Loucy (cell line): ENCODE measurements at regions not wholly inside any gene's neighbourhood (a gene's known extent, or its start where the extent isn't known, plus 50 kb on each side); places are given as distances from the start of the nearest gene placed in this dataset.
"Not testable (repeated sequence)": the region's sequence is repeated elsewhere in the genome, so short reads cannot be mapped to it uniquely, and the experiment has no call there.

ENCODE experiments used
- H2AFZ ChIP-seq: fragments of 200-600 bp; sonication (generic); 2 replicates; pipeline ENCODE4 v1.6.0; 2016; ENCODE audit warnings: antibody characterized with exemption, mild to moderate bottlenecking, low read length, moderate library complexity
- H3F3A ChIP-seq: fragments of 200-600 bp; 2 replicates; pipeline ENCODE4 v1.6.0; 2016; ENCODE audit warnings: antibody characterized with exemption, low read depth, mild to moderate bottlenecking
- H3K27me3 ChIP-seq: fragments of 200-600 bp; sonication (generic); 2 replicates; pipeline ENCODE4 v1.6.1; 2014; ENCODE audit warnings: low read length, mild to moderate bottlenecking; ENCODE audit not compliant: insufficient read depth, poor library complexity, severe bottlenecking
- H3K36me3 ChIP-seq: fragments of 200-600 bp; sonication (generic); 2 replicates; pipeline ENCODE4 v1.6.1; 2016; ENCODE audit warnings: low read length; ENCODE audit not compliant: insufficient read depth
- H3K4me1 ChIP-seq: fragments of 200-600 bp; sonication (generic); 2 replicates; pipeline ENCODE4 v1.5.1; 2014; ENCODE audit warnings: low read length, mild to moderate bottlenecking; ENCODE audit not compliant: insufficient read depth, poor library complexity, severe bottlenecking
- H3K4me2 ChIP-seq: fragments of 200-600 bp; sonication (generic); 2 replicates; pipeline ENCODE4 v1.6.0; 2014; ENCODE audit warnings: antibody characterized with exemption, low read length, low read depth, mild to moderate bottlenecking; ENCODE audit not compliant: poor library complexity, severe bottlenecking
- H3K4me3 ChIP-seq: fragments of 200-600 bp; sonication (generic); 2 replicates; pipeline ENCODE4 v1.5.1; 2014; ENCODE audit warnings: low read length, mild to moderate bottlenecking, mixed read lengths; ENCODE audit not compliant: poor library complexity, severe bottlenecking
- H3K79me2 ChIP-seq: fragments of 200-600 bp; sonication (generic); 2 replicates; pipeline ENCODE4 v1.6.1; 2014; ENCODE audit warnings: low read length; ENCODE audit not compliant: insufficient read depth
- H3K9ac ChIP-seq: fragments of 200-600 bp; sonication (generic); 2 replicates; pipeline ENCODE4 v1.6.0; 2014; ENCODE audit warnings: mild to moderate bottlenecking, low read depth, low read length, moderate library complexity; ENCODE audit not compliant: poor library complexity, severe bottlenecking
- H3K9me2 ChIP-seq: fragments of 200-600 bp; sonication (generic); replicated peaks from 2 replicates; pipeline ENCODE4 v1.6.1; 2016; ENCODE audit warnings: low read depth, low read length, mixed read lengths
- H3K9me3 ChIP-seq: fragments of 200-600 bp; sonication (generic); 2 replicates; pipeline ENCODE4 v1.6.1; 2014; ENCODE audit warnings: mild to moderate bottlenecking, antibody characterized with exemption, low read length, low read depth; ENCODE audit not compliant: insufficient read depth
- H4K20me1 ChIP-seq: fragments of 200-600 bp; sonication (generic); 2 replicates; pipeline ENCODE4 v1.6.0; 2014; ENCODE audit warnings: antibody characterized with exemption, low read length, mild to moderate bottlenecking; ENCODE audit not compliant: insufficient read depth, poor library complexity, severe bottlenecking
- CTCF ChIP-seq: fragments of 200-600 bp; sonication (generic); conservative IDR thresholded peaks from 2 replicates; pipeline ENCODE4 v1.5.1; 2014; ENCODE audit warnings: mild to moderate bottlenecking, antibody characterized with exemption, low read length
- EZH2phosphoT487 ChIP-seq: fragments of 200-600 bp; IDR thresholded peaks from 2 replicates; pipeline ENCODE4 v1.6.1; 2018; ENCODE audit warnings: antibody characterized with exemption, mild to moderate bottlenecking, moderate library complexity, borderline replicate concordance

- H3K9ac ChIP-seq: no peak overlapping the region
- no peak overlapping the region for H3K4me3 ChIP-seq
- no peak for TF ChIP-seq EZH2phosphoT487
- TF ChIP-seq CTCF: no peak
- no peak overlapping the region for H3K4me2 ChIP-seq
- no peaks in the 10 kb centered on the region for H4K20me1 ChIP-seq
- no peaks in the 10 kb centered on the region for H3K36me3 ChIP-seq
- H3K4me1 ChIP-seq: no peaks in the 10 kb centered on the region
- no peaks in the 10 kb centered on the region for H3F3A ChIP-seq
- no peak overlapping the region for H2AFZ ChIP-seq
- H3K9me3 ChIP-seq: no peaks in the 10 kb centered on the region
- no peaks in the 10 kb centered on the region for H3K9me2 ChIP-seq
- H3K27me3 ChIP-seq: no peaks in the 10 kb centered on the region
- no peaks in the 10 kb centered on the region for H3K79me2 ChIP-seq
Observed at GRCh38 chr2:167715932-167716331, 531.5 kb downstream of the STK39 start.

- H3K4me2 ChIP-seq, H4K20me1 ChIP-seq, H3F3A ChIP-seq, H3K36me3 ChIP-seq, H3K9ac ChIP-seq, H3K4me3 ChIP-seq, H3K27me3 ChIP-seq, H3K9me3 ChIP-seq, H3K4me1 ChIP-seq, H3K79me2 ChIP-seq, H2AFZ ChIP-seq, H3K9me2 ChIP-seq: not testable (repeated sequence)
Observed at GRCh38 chr2:167715498-167715897, 531.9 kb downstream of the STK39 start.

GRCh38 chr2:167712275-167712674 lies 535.1 kb downstream of the STK39 start:
- no peak overlapping the region for H3K4me2 ChIP-seq
- no peaks in the 10 kb centered on the region for H3K36me3 ChIP-seq
- H3K27me3 ChIP-seq: no peaks in the 10 kb centered on the region
- TF ChIP-seq CTCF (no peak), EZH2phosphoT487 (no peak)
- no peak overlapping the region for H3K9ac ChIP-seq
- no peaks in the 10 kb centered on the region for H3K4me1 ChIP-seq
- H3K4me3 ChIP-seq: no peak overlapping the region
- H3K9me2 ChIP-seq: no peaks in the 10 kb centered on the region
- H3K9me3 ChIP-seq: no peaks in the 10 kb centered on the region
- no peak overlapping the region for H2AFZ ChIP-seq
- H3K79me2 ChIP-seq: no peaks in the 10 kb centered on the region
- H3F3A ChIP-seq: no peaks in the 10 kb centered on the region
- no peaks in the 10 kb centered on the region for H4K20me1 ChIP-seq

- no peak overlapping the region for H3K4me3 ChIP-seq
- no peaks in the 10 kb centered on the region for H3K4me1 ChIP-seq
- H3K36me3 ChIP-seq: no peaks in the 10 kb centered on the region
- no peak overlapping the region for H3K9ac ChIP-seq
- no peak overlapping the region for H2AFZ ChIP-seq
- H3F3A ChIP-seq: no peaks in the 10 kb centered on the region
- no peaks in the 10 kb centered on the region for H3K9me2 ChIP-seq
- TF ChIP-seq CTCF (no peak), EZH2phosphoT487 (no peak)
- H3K79me2 ChIP-seq: no peaks in the 10 kb centered on the region
- H3K27me3 ChIP-seq: no peaks in the 10 kb centered on the region
- H3K9me3 ChIP-seq: no peaks in the 10 kb centered on the region
- H4K20me1 ChIP-seq: no peaks in the 10 kb centered on the region
- no peak overlapping the region for H3K4me2 ChIP-seq
Observed at GRCh38 chr2:167708998-167709397, 538.4 kb downstream of the STK39 start.
